Body of pancreas (tissue), 4 donors: ENCODE measurements at regions not wholly inside any gene's neighbourhood (a gene's known extent, or its start where the extent isn't known, plus 50 kb on each side); places are given as distances from the start of the nearest gene placed in this dataset.

Experiments used
- ATAC-seq: fragments of 150-250 bp; one replicate; pipeline ENCODE4 v1.9.1; 2016
- DNase-seq, 4 donors: peaks; one replicate each; pipeline ENCODE4 v3.0.0-alpha.2; 2019
- H3K27ac ChIP-seq, 4 donors: fragments of 200-600 bp; sonication (generic); 1 replicate in 3 of 4; 2 replicates in 1 of 4; pipeline versions ENCODE4 v1.5.1 to v1.6.1; 2016 to 2019; ENCODE audit warnings: mild to moderate bottlenecking in 1 of 4, mixed read lengths in 1 of 4, moderate library complexity in 1 of 4
- H3K27me3 ChIP-seq, 2 donors: fragments of 200-600 bp; sonication (generic); one replicate each; pipeline ENCODE4 v1.6.0; 2016; ENCODE audit warnings: mild to moderate bottlenecking in 1 of 2
- H3K36me3 ChIP-seq, 2 donors: fragments of 200-600 bp; sonication (generic); replicated peaks in 1 of 2; 2 replicates each; pipeline ENCODE4 v1.5.1; 2016; ENCODE audit warnings: low read depth in 2 of 2; ENCODE audit not compliant: insufficient read depth in 1 of 2
- H3K4me1 ChIP-seq: fragments of 200-600 bp; sonication (generic); one replicate; pipeline ENCODE4 v1.6.0; 2016
- H3K4me3 ChIP-seq, 2 donors: fragments of 200-600 bp; sonication (generic); 1 replicate in 1 of 2; 2 replicates in 1 of 2; pipeline ENCODE4 v1.5.1; 2016 to 2019
- H3K9me3 ChIP-seq, 3 donors: fragments of 200-600 bp; sonication (generic); 1 replicate in 2 of 3; 2 replicates in 1 of 3; pipeline ENCODE4 v1.5.1; 2016
- POLR2A ChIP-seq, 3 donors: fragments of 450-650 bp; IDR thresholded peaks; one replicate each; pipeline ENCODE4 v1.6.1; 2016; ENCODE audit warnings: antibody characterized with exemption in 3 of 3, mild to moderate bottlenecking in 2 of 3
- WGBS, 2 donors: methylation state at CpG; one replicate each; pipeline ENCODE4 v1.1.5; 2017; 5-methylcytosine and 5-hydroxymethylcytosine counted together
- intact Hi-C: fragments of 100-400 bp; cut with DNase I; formaldehyde crosslinking; loops from one replicate; pipeline ENCODE4 v1.15.1; 2023
- TF ChIP-seq, protein P1 (sequence below), 7 experiments: fragments of 450-650 bp in 4 of 7; fragments of 200-600 bp in 3 of 7; sonication (generic) in 3 of 7; IDR thresholded peaks; one replicate each; pipeline ENCODE4 v1.5.1; 2016 to 2019; ENCODE audit warnings: antibody characterized with exemption in 7 of 7

DNA sequence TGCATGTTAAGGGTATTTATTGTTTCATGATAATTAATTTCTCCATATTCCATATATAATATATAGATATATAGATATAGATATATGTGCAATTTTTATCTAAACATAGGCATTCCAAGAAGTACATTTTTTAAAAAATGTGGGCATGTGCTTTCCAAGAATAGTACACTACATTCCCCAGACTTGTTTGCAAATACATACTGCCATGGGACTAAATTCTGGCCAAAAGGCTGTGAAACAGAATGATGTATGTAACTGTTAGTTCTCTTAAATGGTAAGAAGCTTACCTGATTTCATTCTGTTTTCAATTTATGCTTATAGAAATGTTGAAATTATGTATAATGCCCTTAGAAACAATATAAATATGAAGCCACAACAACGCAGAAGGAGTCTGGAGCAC is 503.2 kb upstream of the SPRY2 start:
- Histone ChIP-seq H3K36me3 (no peaks in the 10 kb centered on the region), H3K27ac (no peak overlapping the region), H3K4me3 (no peak overlapping the region), H3K27me3 (no peaks in the 10 kb centered on the region), H3K9me3 (no peaks in the 10 kb centered on the region), H3K4me1 (no peaks in the 10 kb centered on the region)
- DNase-seq (no peak), ATAC-seq (no peak)
- intact Hi-C loops = no loop called here
- WGBS, 2 donors = 77 to 82% methylated on average over 1 of the region's 1 CpG
- no peak for TF ChIP-seq POLR2A (IDR thresholded peaks at IDR 0.05)
- TF ChIP-seq, protein P1, sequence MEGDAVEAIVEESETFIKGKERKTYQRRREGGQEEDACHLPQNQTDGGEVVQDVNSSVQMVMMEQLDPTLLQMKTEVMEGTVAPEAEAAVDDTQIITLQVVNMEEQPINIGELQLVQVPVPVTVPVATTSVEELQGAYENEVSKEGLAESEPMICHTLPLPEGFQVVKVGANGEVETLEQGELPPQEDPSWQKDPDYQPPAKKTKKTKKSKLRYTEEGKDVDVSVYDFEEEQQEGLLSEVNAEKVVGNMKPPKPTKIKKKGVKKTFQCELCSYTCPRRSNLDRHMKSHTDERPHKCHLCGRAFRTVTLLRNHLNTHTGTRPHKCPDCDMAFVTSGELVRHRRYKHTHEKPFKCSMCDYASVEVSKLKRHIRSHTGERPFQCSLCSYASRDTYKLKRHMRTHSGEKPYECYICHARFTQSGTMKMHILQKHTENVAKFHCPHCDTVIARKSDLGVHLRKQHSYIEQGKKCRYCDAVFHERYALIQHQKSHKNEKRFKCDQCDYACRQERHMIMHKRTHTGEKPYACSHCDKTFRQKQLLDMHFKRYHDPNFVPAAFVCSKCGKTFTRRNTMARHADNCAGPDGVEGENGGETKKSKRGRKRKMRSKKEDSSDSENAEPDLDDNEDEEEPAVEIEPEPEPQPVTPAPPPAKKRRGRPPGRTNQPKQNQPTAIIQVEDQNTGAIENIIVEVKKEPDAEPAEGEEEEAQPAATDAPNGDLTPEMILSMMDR (IDR thresholded peaks at IDR 0.05) = no peak

DNA sequence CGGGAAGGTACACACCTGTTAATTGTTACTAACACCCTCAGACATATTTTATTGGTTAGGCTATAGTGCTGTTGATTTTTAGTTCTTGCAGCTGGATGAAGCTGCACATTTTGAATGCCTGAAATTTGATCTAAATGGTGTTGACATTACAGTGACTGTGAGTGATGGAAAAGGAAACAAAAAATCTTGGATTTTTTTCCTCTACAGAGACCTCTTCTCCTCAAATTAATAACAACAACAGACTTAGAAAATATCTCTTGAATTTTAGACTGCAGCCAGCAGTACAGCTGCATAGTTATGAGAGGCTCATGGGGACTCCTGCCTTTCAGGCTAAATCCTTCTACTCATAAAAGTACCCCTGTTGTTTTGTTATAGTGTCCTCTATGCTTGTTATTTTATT is 500.5 kb upstream of the SPRY2 start:
- intact Hi-C loops = no loop called here
- no peak for ATAC-seq
- DNase-seq = no peak
- Histone ChIP-seq H3K9me3 (peaks cover 0 to 4% (median 0%) of the 10 kb centered on the region in 3 donors), H3K27me3 (no peaks in the 10 kb centered on the region), H3K4me1 (no peaks in the 10 kb centered on the region), H3K4me3 (no peak overlapping the region), H3K36me3 (no peaks in the 10 kb centered on the region), H3K27ac (no peak overlapping the region)
- 11 to 21% methylated on average over 1 of the region's 1 CpG for WGBS, 2 donors
- no peak for TF ChIP-seq POLR2A (IDR thresholded peaks at IDR 0.05)
- TF ChIP-seq, protein P1 (IDR thresholded peaks at IDR 0.05) = no peak

DNA sequence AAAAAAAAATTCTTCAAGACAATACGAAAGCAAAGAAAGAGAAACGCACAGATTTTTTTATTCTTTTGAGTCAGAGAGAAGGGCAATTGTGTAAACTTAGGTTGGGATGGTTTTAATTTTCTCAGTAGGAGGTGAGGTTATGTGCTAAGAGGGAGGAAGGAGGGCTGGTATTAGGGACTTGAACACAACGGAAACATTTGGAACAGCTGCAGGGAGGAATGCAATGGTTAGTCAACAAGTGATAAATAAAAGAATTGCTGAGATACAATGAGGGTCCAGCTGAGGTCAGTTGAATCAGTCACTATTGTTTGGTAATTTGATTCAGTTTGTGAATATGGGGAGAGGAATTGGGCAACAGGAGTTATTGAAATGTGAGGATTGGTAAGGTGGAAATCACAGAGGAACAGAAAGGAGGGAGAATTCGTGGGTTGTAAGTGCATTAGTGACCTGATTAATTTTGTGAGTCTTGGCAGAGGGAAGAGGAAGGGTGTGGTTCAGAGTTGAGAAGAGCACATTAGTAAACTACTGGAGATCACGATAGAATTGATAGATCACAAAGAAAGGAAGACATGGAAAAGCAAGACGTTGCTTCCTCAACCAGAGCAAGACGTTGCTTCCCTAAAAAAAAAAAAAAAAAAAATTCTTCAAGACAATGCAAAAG is 499.5 kb upstream of the SPRY2 start:
- Histone ChIP-seq H3K4me3 (no peak overlapping the region), H3K9me3 (peaks cover 0 to 4% (median 0%) of the 10 kb centered on the region in 3 donors), H3K36me3 (no peaks in the 10 kb centered on the region), H3K27ac (no peak overlapping the region), H3K4me1 (no peaks in the 10 kb centered on the region), H3K27me3 (no peaks in the 10 kb centered on the region)
- DNase-seq = no peak
- no peak for ATAC-seq
- TF ChIP-seq, protein P1 (IDR thresholded peaks at IDR 0.05) = no peak
- no peak for TF ChIP-seq POLR2A (IDR thresholded peaks at IDR 0.05)
- intact Hi-C loops = no loop called here
- 37 to 43% methylated on average over 7 of the region's 7 CpGs for WGBS, 2 donors

DNA sequence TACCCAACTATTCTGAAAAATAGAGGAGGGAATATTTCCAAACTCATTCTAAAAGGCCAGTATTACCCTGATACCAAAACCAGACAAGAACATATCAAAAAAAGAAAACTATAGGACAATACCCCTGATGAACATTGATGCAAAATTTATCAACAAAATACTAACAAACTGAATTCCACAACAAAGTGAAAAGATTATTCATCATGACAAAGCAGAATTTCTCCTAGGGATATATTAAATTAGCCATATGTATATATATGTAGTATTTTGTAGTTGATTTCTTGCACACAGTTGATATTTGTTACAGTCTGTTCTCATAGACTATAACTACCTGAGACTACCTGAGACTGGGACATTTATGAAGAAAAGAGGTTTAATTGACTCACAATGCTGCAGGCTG is 495.0 kb upstream of the SPRY2 start:
- H3K4me1 ChIP-seq = peaks cover 3% of the 10 kb centered on the region
- peaks cover 0 to 9% (median 0%) of the 10 kb centered on the region in 3 donors for H3K9me3 ChIP-seq
- intact Hi-C loops = no loop called here
- ATAC-seq = no peak
- no peak overlapping the region for H3K4me3 ChIP-seq
- no peak for DNase-seq
- H3K36me3 ChIP-seq = no peaks in the 10 kb centered on the region
- no peak overlapping the region for H3K27ac ChIP-seq
- H3K27me3 ChIP-seq = no peaks in the 10 kb centered on the region
- TF ChIP-seq POLR2A (IDR thresholded peaks at IDR 0.05) = no peak
- TF ChIP-seq, protein P1 (IDR thresholded peaks at IDR 0.05) = no peak

DNA sequence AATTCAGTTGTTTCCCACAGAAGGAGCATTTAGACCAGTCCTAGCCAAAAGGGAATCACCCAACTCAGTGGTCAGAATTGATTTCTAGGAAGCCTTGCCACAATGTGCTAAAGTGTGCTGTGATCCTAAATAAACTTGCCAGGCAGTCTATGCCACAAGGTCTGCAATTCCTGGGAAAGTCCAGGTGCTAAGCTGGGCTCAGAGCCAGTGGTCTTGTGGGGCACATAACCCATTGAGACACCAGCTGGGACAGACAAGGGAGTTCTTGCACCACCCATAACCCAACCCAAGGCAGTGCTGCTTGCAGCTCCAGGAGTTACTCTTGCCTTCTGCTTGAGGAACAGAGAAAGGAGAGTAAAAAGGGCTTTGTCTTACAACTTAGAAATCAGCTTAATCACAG is 489.5 kb upstream of the SPRY2 start:
- Histone ChIP-seq H3K4me3 (no peak overlapping the region), H3K9me3 (peaks cover 0 to 5% (median 0%) of the 10 kb centered on the region in 3 donors), H3K27me3 (no peaks in the 10 kb centered on the region), H3K4me1 (peaks cover 15% of the 10 kb centered on the region), H3K27ac (no peak overlapping the region), H3K36me3 (no peaks in the 10 kb centered on the region)
- DNase-seq (peak; percentile 78 to 90 (median 85)), ATAC-seq (peak; percentile 95)
- intact Hi-C loops = no loop called here
- TF ChIP-seq POLR2A (IDR thresholded peaks at IDR 0.05) = no peak
- TF ChIP-seq, protein P1 (IDR thresholded peaks at IDR 0.05) = no peak
